GM20000 (cell line): ENCODE measurements at regions not wholly inside any gene's neighbourhood (a gene's known extent, or its start where the extent isn't known, plus 50 kb on each side); places are given as distances from the start of the nearest gene placed in this dataset.

ENCODE experiments used
- DNase-seq: peaks from one replicate; pipeline ENCODE4 v3.0.0; 2012; ENCODE audit warnings: low spot score
- CTCF ChIP-seq: IDR thresholded peaks from 2 replicates; pipeline ENCODE4 v1.5.1; 2012; ENCODE audit warnings: mild to moderate bottlenecking, control low read depth; ENCODE audit errors: extremely low read depth, missing control alignments

- DNase-seq, result no peak
- no peak for TF ChIP-seq CTCF
These were observed 189.6 kb upstream of the NLRP1 start for GRCh38 chr17:5773816-5774360.

- no peak for DNase-seq
- no peak for TF ChIP-seq CTCF
These were observed 190.8 kb upstream of the NLRP1 start for GRCh38 chr17:5775098-5775497.

- no peak for DNase-seq
- TF ChIP-seq CTCF, result no peak
These were observed 196.2 kb upstream of the NLRP1 start for GRCh38 chr17:5780476-5780875.

- DNase-seq, result no peak
- no peak for TF ChIP-seq CTCF
These were observed 197.1 kb upstream of the NLRP1 start for GRCh38 chr17:5781236-5781927.

GRCh38 chr17:5783269-5783668 is 199.0 kb upstream of the NLRP1 start:
- DNase-seq, result no peak
- TF ChIP-seq CTCF, result no peak

GRCh38 chr17:5783851-5784250 is 199.5 kb upstream of the NLRP1 start:
- no peak for DNase-seq
- no peak for TF ChIP-seq CTCF

- no peak for TF ChIP-seq CTCF
These were observed 200.5 kb upstream of the NLRP1 start for GRCh38 chr17:5784791-5785190.

More at GRCh38 chr17:5784791-5785190, 200.5 kb upstream of the NLRP1 start:
- DNase-seq, result no peak
